Activated naive CD4-positive, alpha-beta T cell (primary cell): ENCODE measurements at regions not wholly inside any gene's neighbourhood (a gene's known extent, or its start where the extent isn't known, plus 50 kb on each side); places are given as distances from the start of the nearest gene placed in this dataset.

Experiments used
- DNase-seq, 4 experiments: peaks; one replicate each; lab custom pipeline; 2025; lab: John Stamatoyannopoulos, UW

GRCh38 chr6:139597771-139598755 lies 223.6 kb upstream of the CITED2 start:
- no peak for DNase-seq

- no peak for DNase-seq
Observed at GRCh38 chr6:139597087-139597763, 222.8 kb upstream of the CITED2 start.

GRCh38 chr6:139595183-139595582 lies 220.7 kb upstream of the CITED2 start:
- DNase-seq: no peak

- DNase-seq: no peak
Observed at GRCh38 chr6:139594333-139594965, 220.0 kb upstream of the CITED2 start.

- DNase-seq: no peak
Observed at GRCh38 chr6:139593081-139593480, 218.6 kb upstream of the CITED2 start.

- no peak for DNase-seq
Observed at GRCh38 chr6:139592011-139592410, 217.6 kb upstream of the CITED2 start.

GRCh38 chr6:139591075-139591865 lies 216.8 kb upstream of the CITED2 start:
- no peak for DNase-seq

DNA sequence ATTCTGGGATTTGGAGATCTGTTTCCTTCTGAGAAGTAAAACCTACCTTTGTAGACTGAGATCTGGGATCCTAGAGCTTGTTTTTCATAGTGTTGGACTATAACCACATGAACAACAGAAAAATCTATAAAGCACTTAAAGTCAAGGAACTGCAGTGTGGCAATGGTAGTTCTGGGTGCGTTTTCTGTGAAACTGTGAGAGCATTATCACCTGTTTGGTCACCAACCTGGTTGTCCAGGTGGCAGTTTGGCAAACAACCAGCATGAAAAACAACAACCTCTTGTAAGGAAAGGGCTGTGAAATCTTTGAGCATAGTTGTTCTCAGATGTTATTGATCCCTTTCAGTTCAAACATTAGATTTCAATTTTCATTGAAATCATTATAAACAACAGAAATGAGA lies 215.8 kb upstream of the CITED2 start:
- no peak for DNase-seq

GRCh38 chr6:139588734-139589593 lies 214.5 kb upstream of the CITED2 start:
- DNase-seq: no peak

- no peak for DNase-seq
Observed at GRCh38 chr6:139588076-139588639, 213.7 kb upstream of the CITED2 start.

GRCh38 chr6:139587469-139587868 lies 213.0 kb upstream of the CITED2 start:
- no peak for DNase-seq

- no peak for DNase-seq
Observed at GRCh38 chr6:139586273-139586672, 211.8 kb upstream of the CITED2 start.

DNA sequence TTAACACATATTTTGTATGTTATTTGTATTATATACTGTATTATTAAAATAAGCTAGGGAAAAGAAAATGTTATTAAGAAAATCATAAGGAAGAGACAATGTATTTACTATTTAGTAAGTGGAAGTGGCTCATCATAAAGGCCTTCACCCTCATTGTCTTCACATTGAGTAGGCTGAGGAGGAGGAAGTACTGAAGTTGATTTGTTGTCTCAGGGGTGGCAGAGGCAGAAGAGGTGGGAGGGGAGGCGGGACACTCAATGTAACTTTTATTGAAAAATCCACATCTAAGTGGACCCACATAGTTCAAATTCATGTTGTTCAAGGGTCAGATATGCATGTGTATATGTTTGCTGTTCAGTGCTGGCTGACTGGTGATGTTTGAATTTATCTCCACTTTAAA lies 210.2 kb upstream of the CITED2 start:
- no peak for DNase-seq

DNA sequence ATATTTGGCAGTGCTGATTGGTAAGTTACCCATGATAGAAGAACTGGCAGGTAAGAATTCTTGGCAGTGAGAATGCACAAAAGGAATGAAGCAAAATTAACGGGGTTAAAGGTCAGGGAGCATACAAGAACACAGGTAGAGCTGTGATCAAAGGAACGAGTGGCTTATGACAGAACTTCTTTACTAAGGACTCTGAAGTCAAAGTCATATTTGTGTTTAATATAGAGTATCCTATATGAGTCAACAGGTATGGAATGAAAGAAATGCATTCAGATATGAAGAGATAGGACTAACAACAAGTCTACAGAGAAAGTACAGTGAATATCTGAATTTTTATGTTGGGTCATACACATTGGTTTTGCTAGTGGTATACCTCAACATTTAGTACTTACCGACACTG lies 209.0 kb upstream of the CITED2 start:
- no peak for DNase-seq

DNA sequence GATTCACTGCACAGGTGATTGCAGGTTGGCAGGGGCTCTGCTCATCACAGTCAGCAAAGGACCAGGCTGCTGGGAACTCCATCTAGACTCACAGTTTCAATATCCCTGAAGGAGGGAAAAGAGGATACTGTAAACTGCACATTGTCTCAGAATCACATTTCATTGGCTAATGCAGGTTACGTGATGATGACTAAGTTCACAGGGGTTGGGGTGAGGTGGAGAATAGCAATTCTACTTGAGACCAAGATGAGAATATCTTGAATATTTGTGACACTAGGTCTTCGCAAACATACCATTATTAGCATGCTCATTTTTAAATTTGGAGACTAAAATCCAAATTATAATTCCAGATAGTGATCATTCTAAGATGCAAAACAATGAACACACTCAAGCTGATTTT lies 208.5 kb upstream of the CITED2 start:
- no peak for DNase-seq

DNA sequence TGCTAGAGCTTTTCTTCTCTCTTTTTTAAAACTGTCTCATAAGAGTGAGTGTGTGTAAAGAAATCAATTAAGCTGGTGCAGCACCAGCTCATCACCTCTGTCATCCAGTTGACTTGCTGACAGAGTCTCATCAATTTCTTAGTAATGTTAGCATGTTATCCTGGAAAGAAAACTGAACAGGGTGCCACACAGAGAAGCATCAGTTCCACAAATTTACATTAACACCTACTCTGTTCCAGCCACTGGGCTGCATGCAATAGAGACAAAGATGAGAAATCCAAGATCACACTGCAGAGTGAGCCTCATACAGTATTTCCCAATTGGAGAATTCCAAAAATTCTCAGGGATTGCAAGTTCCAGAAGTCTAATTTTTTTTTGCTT lies 207.0 kb upstream of the CITED2 start:
- no peak for DNase-seq

- no peak for DNase-seq
Observed at GRCh38 chr6:139580592-139581484, 206.4 kb upstream of the CITED2 start.

DNA sequence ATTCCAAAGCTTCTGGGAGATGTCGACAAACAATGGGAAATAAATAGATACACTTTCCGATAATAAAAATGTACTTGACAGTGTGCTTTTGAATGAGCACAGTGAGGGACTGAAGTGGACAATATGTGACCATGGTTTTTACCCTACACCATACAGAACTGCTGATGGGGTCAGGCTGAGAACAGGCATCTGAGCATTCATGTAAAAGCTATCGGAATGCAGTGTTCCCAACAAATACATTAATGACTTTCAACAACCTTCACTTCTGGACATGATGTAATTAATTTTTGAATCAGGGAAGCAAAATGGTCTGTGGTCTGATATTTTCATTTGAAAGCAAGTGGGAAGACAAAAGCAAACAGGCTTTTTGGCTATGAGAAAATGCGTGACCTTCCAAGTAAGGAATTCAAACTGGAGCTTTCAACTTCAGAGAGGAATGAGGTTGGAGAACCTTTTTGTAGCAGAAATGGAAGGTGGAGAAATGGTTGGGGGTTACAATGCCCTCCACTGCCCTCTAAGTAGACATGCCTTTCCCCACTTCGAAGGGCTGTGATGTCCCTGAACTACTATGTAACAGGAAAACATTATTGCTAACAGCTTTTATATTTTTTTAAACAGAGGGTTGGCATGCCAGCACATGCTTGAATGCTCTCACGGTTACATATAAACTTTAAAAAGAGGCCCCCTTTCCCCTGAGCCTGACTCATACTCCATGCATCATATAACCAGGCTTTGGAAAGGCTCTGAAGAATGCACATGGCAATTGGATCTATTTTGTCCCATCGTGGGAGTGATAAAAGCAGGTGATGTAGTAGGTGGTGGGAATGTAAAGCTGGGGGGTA lies 203.5 kb upstream of the CITED2 start:
- no peak for DNase-seq
